Ovary (tissue), 7 donors: ENCODE measurements at regions not wholly inside any gene's neighbourhood (a gene's known extent, or its start where the extent isn't known, plus 50 kb on each side); places are given as distances from the start of the nearest gene placed in this dataset.

Source experiments
- DNase-seq, 5 donors: peaks; one replicate each; pipeline ENCODE4 v3.0.0-alpha.2; 2019 to 2020
- H3K27ac ChIP-seq, 2 donors: fragments of 200-600 bp; one replicate each; pipeline versions ENCODE4 v1.5.1 to v1.8.0; 2019 to 2022
- H3K27me3 ChIP-seq: fragments of 200-600 bp; one replicate; pipeline ENCODE4 v1.8.0; 2022
- H3K36me3 ChIP-seq: fragments of 200-600 bp; sonication (generic); one replicate; pipeline ENCODE4 v1.5.1; 2019
- H3K4me1 ChIP-seq: one replicate; pipeline ENCODE4 v1.8.1; 2013; ENCODE audit warnings: mild to moderate bottlenecking, moderate library complexity; ENCODE audit not compliant: insufficient read depth
- H3K4me3 ChIP-seq: fragments of 200-600 bp; sonication (generic); one replicate; pipeline ENCODE4 v1.5.1; 2017
- H3K9me3 ChIP-seq, 2 donors: fragments of 200-600 bp in 1 of 2; sonication (generic) in 1 of 2; one replicate each; pipeline versions ENCODE4 v1.5.1 to v1.8.1; 2013 to 2019; ENCODE audit warnings: mild to moderate bottlenecking in 1 of 2, moderate library complexity in 1 of 2
- EP300 ChIP-seq: sonication (generic); formaldehyde crosslinking; IDR thresholded peaks from one replicate; pipeline ENCODE4 v1.6.1; 2017; ENCODE audit warnings: antibody characterized with exemption
- POLR2A ChIP-seq: fragments of 450-650 bp; IDR thresholded peaks from one replicate; pipeline ENCODE4 v1.6.1; 2017; ENCODE audit warnings: antibody characterized with exemption, mild to moderate bottlenecking, moderate library complexity
- WGBS, 3 donors: extraction: QIAGEN DNeasy Blood & Tissue Kit in 1 of 3; methylation state at CpG; one replicate each; pipeline versions ENCODE4 v1.1.5 to v1.1.7; 2013 to 2017; 5-methylcytosine and 5-hydroxymethylcytosine counted together
- intact Hi-C, 4 donors: fragments of 100-400 bp; cut with DNase I; formaldehyde crosslinking; loops; one replicate each; pipeline versions ENCODE4 v1.11.0 to v1.15.1; 2022 to 2023
- TF ChIP-seq, protein P1 (sequence below), 3 donors: fragments of 450-650 bp in 2 of 3; fragments of 200-600 bp in 1 of 3; IDR thresholded peaks; one replicate each; pipeline versions ENCODE4 v1.5.1 to v1.8.0; 2016 to 2022; ENCODE audit warnings: antibody characterized with exemption in 3 of 3, mild to moderate bottlenecking in 1 of 3
- donor health status: DM: no; HTN: no; CAD: no; lungs with moderate emphysema.
- donor health status: DM: no; HTN: no; CAD: no.
- donor health status: Bipolar disorder and iron deficiency.
- donor health status: DM: no; HTN: no; CAD: no.
- donor health status: DM: yes; HTN: yes; CAD: no.

DNA sequence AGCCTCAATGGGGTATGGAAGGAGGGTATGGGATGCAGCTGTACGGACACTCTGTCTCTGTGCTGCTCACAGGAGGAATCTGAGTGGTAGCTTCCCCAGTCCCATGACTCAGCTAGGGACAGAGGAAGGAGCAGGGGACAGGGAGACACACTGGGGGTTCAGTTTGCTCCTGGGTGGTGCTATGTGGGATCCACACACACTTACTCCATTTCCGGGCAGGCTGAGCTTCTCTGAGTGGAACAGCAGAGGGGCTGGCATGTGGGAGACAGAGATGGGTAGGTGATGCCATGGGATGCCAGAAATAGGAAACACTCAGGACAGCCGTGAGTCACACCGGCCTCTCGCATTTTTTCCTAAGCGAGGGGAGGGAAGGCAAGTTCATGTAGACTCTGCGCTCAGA lies 59.2 kb upstream of the KIRREL3 start:
- no peak for DNase-seq
- intact Hi-C loops: no loop called here
- WGBS, 3 donors: 76 to 83% (median 79%) methylated on average over 7 of the region's 7 CpGs
- TF ChIP-seq EP300 (no peak), POLR2A (no peak)
- TF ChIP-seq, protein P1, sequence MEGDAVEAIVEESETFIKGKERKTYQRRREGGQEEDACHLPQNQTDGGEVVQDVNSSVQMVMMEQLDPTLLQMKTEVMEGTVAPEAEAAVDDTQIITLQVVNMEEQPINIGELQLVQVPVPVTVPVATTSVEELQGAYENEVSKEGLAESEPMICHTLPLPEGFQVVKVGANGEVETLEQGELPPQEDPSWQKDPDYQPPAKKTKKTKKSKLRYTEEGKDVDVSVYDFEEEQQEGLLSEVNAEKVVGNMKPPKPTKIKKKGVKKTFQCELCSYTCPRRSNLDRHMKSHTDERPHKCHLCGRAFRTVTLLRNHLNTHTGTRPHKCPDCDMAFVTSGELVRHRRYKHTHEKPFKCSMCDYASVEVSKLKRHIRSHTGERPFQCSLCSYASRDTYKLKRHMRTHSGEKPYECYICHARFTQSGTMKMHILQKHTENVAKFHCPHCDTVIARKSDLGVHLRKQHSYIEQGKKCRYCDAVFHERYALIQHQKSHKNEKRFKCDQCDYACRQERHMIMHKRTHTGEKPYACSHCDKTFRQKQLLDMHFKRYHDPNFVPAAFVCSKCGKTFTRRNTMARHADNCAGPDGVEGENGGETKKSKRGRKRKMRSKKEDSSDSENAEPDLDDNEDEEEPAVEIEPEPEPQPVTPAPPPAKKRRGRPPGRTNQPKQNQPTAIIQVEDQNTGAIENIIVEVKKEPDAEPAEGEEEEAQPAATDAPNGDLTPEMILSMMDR (IDR thresholded peaks at IDR 0.05): no peak
- H3K4me1 ChIP-seq: no peaks in the 10 kb centered on the region
- H3K27ac ChIP-seq: no peak overlapping the region
- H3K27me3 ChIP-seq: no peaks in the 10 kb centered on the region
- no peak overlapping the region for H3K4me3 ChIP-seq
- no peaks in the 10 kb centered on the region for H3K9me3 ChIP-seq
- no peaks in the 10 kb centered on the region for H3K36me3 ChIP-seq

DNA sequence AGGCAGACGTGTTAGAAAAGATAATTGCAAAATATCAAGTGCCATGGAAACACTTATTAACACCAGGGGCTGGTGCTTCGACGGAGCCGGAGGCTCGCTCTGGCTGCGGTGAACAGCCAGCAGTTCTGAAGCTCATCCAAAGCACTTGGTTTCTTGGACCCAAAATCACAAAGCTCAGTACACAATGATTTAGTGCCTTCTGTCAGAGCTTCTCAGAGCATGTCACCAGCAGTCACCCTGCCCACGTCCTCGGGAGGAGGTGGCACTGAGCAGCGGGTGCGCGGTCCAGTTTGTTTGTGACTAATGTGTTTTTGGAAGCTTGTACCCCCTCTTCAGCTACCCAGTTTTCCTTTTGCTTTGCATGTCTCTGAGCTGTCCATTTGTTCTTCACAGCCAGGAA lies 58.7 kb upstream of the KIRREL3 start:
- DNase-seq: no peak
- no peaks in the 10 kb centered on the region for H3K9me3 ChIP-seq
- H3K4me3 ChIP-seq: no peak overlapping the region
- no peaks in the 10 kb centered on the region for H3K4me1 ChIP-seq
- no peaks in the 10 kb centered on the region for H3K27me3 ChIP-seq
- no peak overlapping the region for H3K27ac ChIP-seq
- WGBS, 3 donors: 82 to 84% (median 83%) methylated on average over 11 of the region's 11 CpGs
- no peaks in the 10 kb centered on the region for H3K36me3 ChIP-seq
- intact Hi-C loops: no loop called here
- TF ChIP-seq POLR2A: no peak
- no peak for TF ChIP-seq EP300

DNA sequence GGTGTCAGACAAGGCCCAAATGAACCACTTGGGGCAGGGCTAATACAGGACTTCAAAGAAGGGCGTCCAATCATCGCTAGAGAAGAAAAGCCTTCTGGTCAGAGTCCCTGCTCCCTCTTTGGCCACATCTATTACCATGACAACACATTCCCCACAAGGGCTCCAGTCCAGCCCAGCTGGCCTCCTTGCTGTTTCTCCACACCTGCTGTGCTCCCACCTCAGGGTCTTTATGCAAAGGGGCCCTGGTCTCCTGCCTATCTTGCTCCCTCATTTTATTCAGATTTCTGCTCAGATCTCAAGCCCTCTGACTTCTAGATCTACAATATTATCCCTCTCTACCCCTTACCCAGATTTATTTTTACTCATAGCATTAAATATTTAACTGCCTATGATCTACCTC lies 58.0 kb upstream of the KIRREL3 start:
- no peak for TF ChIP-seq EP300
- 70 to 92% (median 87%) methylated on average over 2 of the region's 2 CpGs for WGBS, 3 donors
- Histone ChIP-seq H3K4me3 (no peak overlapping the region), H3K27me3 (no peaks in the 10 kb centered on the region), H3K36me3 (no peaks in the 10 kb centered on the region), H3K4me1 (no peaks in the 10 kb centered on the region), H3K27ac (no peak overlapping the region), H3K9me3 (no peaks in the 10 kb centered on the region)
- intact Hi-C loops: no loop called here
- DNase-seq: no peak

DNA sequence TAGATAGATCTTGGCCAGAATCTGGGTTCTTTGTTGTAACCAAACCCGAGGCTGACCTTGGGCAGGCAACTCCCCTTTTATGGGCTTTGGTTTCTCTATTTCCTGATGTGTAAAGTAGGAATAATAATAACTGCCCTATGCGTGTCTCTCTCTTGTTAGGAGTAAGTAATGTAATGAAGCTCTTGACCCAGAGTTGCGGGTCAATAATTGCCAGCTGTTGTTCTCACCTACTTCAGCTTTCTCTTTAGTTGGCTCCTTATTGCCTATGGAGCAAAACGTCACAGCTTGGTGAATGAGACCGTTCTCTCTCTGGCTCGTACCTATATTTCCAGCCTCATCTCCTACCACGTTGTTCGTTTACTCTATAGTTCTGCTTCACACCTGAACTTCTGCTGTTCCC lies 56.6 kb upstream of the KIRREL3 start:
- no peaks in the 10 kb centered on the region for H3K36me3 ChIP-seq
- H3K4me3 ChIP-seq: no peak overlapping the region
- WGBS, 3 donors: 66 to 80% (median 67%) methylated on average over 8 of the region's 8 CpGs
- H3K4me1 ChIP-seq: no peaks in the 10 kb centered on the region
- intact Hi-C loops: no loop called here
- DNase-seq: no peak
- TF ChIP-seq EP300: no peak
- no peak for TF ChIP-seq POLR2A
- no peak overlapping the region for H3K27ac ChIP-seq
- no peaks in the 10 kb centered on the region for H3K27me3 ChIP-seq
- no peaks in the 10 kb centered on the region for H3K9me3 ChIP-seq

DNA sequence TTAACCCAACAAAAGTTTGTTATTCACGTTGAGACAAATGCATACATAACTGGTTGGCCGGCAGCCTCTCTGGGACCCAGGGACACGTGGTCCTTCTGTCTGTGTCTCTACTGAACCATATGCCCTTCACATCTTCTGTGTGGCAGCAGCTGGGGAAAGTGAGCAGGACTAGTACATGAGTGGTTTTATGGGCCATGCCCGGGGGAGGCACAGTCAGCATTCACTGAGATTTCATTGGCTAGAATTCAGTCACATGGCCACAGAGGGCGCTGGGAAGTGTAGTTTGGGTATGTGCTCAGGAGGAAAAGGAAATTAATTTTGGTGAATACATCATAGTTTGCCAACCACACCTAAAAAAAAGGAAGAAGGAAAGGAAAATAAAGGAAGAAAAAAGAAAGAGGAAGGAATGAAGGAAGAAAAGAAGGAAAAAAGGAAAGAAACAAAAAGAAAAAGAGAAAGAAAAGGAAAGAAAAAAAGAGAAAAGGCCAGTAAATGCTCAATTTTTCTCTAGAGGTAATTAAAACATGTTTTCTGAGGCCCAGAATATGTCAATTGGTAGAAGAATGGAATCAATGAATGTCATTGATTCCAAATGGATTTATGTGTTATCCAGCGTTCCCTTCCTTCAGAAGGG lies 55.9 kb upstream of the KIRREL3 start:
- TF ChIP-seq, protein P1 (IDR thresholded peaks at IDR 0.05): no peak
- TF ChIP-seq EP300 (no peak), POLR2A (no peak)
- Histone ChIP-seq H3K27ac (no peak overlapping the region), H3K27me3 (no peaks in the 10 kb centered on the region), H3K9me3 (no peaks in the 10 kb centered on the region), H3K4me1 (no peaks in the 10 kb centered on the region), H3K4me3 (no peak overlapping the region), H3K36me3 (no peaks in the 10 kb centered on the region)
- DNase-seq: no peak
- 79 to 81% (median 81%) methylated on average over 6 of the region's 6 CpGs for WGBS, 3 donors
- intact Hi-C loops: no loop called here

DNA sequence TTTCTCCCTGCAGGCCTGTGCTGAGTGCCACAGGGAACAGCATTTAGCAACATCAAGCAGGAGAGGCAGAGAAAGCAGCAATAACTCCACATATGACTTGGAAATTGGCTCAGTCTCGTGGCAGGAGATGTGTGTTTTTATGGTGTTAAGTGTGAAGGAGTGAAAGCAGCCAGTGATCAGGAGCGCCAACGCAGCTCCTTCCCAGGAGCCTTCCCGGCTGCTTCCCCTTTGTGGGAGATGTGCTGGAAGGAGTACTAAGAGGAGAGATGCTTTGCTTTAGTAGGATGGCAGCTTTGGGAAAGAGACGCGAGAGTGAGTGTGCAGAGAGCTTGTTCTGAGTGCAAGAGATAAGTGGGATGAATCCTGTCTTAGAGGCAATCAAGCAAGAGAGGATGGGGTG lies 54.7 kb upstream of the KIRREL3 start:
- Histone ChIP-seq H3K36me3 (no peaks in the 10 kb centered on the region), H3K27me3 (no peaks in the 10 kb centered on the region), H3K4me3 (no peak overlapping the region), H3K4me1 (no peaks in the 10 kb centered on the region), H3K9me3 (no peaks in the 10 kb centered on the region), H3K27ac (no peak overlapping the region)
- intact Hi-C loops: no loop called here
- 35 to 49% (median 48%) methylated on average over 6 of the region's 6 CpGs for WGBS, 3 donors
- no peak for DNase-seq
- TF ChIP-seq EP300: no peak
- TF ChIP-seq, protein P1 (IDR thresholded peaks at IDR 0.05): no peak
- TF ChIP-seq POLR2A: no peak
